Tibial nerve (tissue), 4 donors: ENCODE measurements at regions not wholly inside any gene's neighbourhood (a gene's known extent, or its start where the extent isn't known, plus 50 kb on each side); places are given as distances from the start of the nearest gene placed in this dataset.

Experiments used
- DNase-seq, 2 donors: peaks; one replicate each; pipeline ENCODE4 v3.0.0-alpha.2; 2019; ENCODE audit warnings: low spot score in 2 of 2
- H3K27ac ChIP-seq, 4 donors: fragments of 200-600 bp; sonication (generic) in 3 of 4; one replicate each; pipeline ENCODE4 v1.5.1; 2017 to 2019; ENCODE audit warnings: mild to moderate bottlenecking in 1 of 4
- H3K27me3 ChIP-seq, 2 donors: fragments of 200-600 bp; sonication (generic) in 1 of 2; one replicate each; pipeline versions ENCODE4 v1.5.1 to v1.6.0; 2017 to 2019
- H3K36me3 ChIP-seq, 3 donors: fragments of 200-600 bp; sonication (generic); one replicate each; pipeline ENCODE4 v1.5.1; 2018 to 2019
- H3K4me1 ChIP-seq, 4 donors: fragments of 200-600 bp; sonication (generic) in 3 of 4; one replicate each; pipeline ENCODE4 v1.5.1; 2017 to 2019
- H3K4me3 ChIP-seq, 4 donors: fragments of 200-600 bp; sonication (generic) in 3 of 4; one replicate each; pipeline ENCODE4 v1.5.1; 2017 to 2019; ENCODE audit warnings: mild to moderate bottlenecking in 1 of 4, moderate library complexity in 1 of 4
- H3K9me3 ChIP-seq, 4 donors: fragments of 200-600 bp; sonication (generic) in 3 of 4; one replicate each; pipeline ENCODE4 v1.5.1; 2017 to 2019
- EP300 ChIP-seq, 2 donors: sonication (generic); formaldehyde crosslinking; IDR thresholded peaks; one replicate each; pipeline ENCODE4 v1.6.1; 2017; ENCODE audit warnings: antibody characterized with exemption in 2 of 2, mild to moderate bottlenecking in 1 of 2
- POLR2A ChIP-seq, 2 donors: fragments of 450-650 bp; IDR thresholded peaks; one replicate each; pipeline ENCODE4 v1.6.1; 2017; ENCODE audit warnings: antibody characterized with exemption in 2 of 2, mild to moderate bottlenecking in 2 of 2, moderate library complexity in 2 of 2
- WGBS, 2 donors: methylation state at CpG; one replicate each; pipeline ENCODE4 v1.1.5; 2018; 5-methylcytosine and 5-hydroxymethylcytosine counted together
- TF ChIP-seq, protein P1 (sequence below), 5 experiments: fragments of 200-600 bp in 3 of 5; fragments of 450-650 bp in 2 of 5; sonication (generic) in 3 of 5; IDR thresholded peaks; one replicate each; pipeline ENCODE4 v1.5.1; 2016 to 2019; ENCODE audit warnings: antibody characterized with exemption in 5 of 5, mild to moderate bottlenecking in 3 of 5, moderate library complexity in 2 of 5

DNA sequence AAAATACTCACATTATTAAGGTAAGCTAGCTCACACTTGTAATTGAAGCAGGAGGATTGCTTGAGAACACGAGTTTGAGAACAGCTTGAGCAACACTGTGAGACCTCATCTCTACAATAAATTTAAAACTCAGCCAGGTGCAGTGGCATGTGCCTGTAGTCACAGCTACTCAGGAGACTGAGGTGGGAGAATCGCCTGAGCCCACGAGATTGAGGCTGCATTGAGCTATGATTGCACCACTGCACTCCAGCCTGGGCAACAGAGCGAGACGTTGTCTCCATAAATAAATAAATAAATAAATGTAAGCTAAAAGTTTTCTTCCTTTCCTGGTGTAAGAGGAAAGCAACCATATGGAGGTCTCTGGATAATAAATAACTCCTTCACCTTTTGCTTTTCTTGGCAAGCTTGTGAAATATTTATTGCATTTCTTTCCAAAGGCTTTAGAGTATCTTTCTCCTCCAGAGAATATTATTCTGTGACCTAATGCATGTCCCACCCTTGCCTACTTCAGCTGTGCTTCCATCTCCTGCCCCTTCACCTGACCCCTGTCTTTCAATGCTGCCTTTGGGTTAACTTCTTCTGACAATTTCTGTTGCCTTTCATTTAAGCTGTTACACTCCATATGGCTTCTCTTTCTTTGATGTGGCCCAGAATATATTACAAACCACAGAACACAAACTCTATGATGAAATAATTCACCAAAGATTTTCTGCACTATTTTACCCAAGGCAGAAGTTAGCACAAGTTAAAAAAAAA, 280.7 kb upstream of the RND3 start:
- H3K9me3 ChIP-seq, result no peaks in the 10 kb centered on the region
- H3K27ac ChIP-seq, result no peak overlapping the region
- no peaks in the 10 kb centered on the region for H3K27me3 ChIP-seq
- no peak for DNase-seq
- no peaks in the 10 kb centered on the region for H3K4me1 ChIP-seq
- H3K4me3 ChIP-seq, result no peak overlapping the region
- no peak for TF ChIP-seq POLR2A (IDR thresholded peaks at IDR 0.05)
- TF ChIP-seq, protein P1, sequence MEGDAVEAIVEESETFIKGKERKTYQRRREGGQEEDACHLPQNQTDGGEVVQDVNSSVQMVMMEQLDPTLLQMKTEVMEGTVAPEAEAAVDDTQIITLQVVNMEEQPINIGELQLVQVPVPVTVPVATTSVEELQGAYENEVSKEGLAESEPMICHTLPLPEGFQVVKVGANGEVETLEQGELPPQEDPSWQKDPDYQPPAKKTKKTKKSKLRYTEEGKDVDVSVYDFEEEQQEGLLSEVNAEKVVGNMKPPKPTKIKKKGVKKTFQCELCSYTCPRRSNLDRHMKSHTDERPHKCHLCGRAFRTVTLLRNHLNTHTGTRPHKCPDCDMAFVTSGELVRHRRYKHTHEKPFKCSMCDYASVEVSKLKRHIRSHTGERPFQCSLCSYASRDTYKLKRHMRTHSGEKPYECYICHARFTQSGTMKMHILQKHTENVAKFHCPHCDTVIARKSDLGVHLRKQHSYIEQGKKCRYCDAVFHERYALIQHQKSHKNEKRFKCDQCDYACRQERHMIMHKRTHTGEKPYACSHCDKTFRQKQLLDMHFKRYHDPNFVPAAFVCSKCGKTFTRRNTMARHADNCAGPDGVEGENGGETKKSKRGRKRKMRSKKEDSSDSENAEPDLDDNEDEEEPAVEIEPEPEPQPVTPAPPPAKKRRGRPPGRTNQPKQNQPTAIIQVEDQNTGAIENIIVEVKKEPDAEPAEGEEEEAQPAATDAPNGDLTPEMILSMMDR (IDR thresholded peaks at IDR 0.05), result no peak
- TF ChIP-seq EP300 (IDR thresholded peaks at IDR 0.05), result no peak
- H3K36me3 ChIP-seq, result no peaks in the 10 kb centered on the region
- WGBS, 2 donors, result 76 to 78% methylated on average over 5 of the region's 5 CpGs

DNA sequence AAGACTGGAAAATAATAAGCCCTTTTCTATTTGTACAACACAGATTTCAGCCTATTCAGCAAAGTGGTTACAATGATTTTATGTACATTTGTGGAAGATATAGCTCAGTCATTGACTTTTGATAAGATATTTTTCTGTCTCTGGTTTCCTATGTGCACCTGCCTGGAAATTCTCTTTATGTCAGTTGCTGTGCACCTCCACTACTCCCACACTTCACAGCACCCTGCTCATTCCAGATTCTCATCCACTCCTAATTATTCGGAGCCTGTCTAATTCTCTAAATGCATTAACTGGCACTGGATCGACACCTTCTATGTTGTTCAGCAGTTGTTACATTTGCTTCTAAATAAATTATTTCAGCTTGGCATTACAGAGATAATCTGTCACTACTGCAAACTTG, 275.1 kb upstream of the RND3 start:
- WGBS, 2 donors, result 46 to 71% methylated on average over 2 of the region's 2 CpGs
- no peak for DNase-seq
- Histone ChIP-seq H3K36me3 (no peaks in the 10 kb centered on the region), H3K4me1 (no peaks in the 10 kb centered on the region), H3K27me3 (no peaks in the 10 kb centered on the region), H3K4me3 (no peak overlapping the region), H3K27ac (no peak overlapping the region), H3K9me3 (no peaks in the 10 kb centered on the region)
- TF ChIP-seq POLR2A (IDR thresholded peaks at IDR 0.05), result no peak
- TF ChIP-seq, protein P1 (IDR thresholded peaks at IDR 0.05), result no peak
- no peak for TF ChIP-seq EP300 (IDR thresholded peaks at IDR 0.05)

DNA sequence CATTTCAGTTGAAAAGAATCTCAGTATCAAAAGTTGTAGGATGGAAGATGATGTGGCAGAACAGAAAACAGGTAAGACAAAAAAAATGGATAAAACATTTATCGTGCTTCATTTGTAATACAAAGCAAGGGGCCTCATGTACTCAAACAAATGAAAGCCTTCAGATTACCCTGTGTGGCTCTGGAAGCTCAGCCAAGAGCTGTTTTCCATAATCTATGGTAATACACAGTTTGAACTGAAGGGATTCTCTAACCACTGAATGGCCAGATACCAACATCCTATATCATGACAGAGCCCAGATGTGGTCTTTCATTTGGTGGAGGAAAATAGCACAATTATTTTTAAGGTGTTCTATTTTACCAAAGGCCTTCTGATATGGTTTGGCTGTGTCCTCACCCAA, 272.1 kb upstream of the RND3 start:
- no peaks in the 10 kb centered on the region for H3K4me1 ChIP-seq
- H3K4me3 ChIP-seq, result no peak overlapping the region
- TF ChIP-seq EP300 (IDR thresholded peaks at IDR 0.05) (no peak), POLR2A (IDR thresholded peaks at IDR 0.05) (no peak)
- TF ChIP-seq, protein P1 (IDR thresholded peaks at IDR 0.05), result no peak
- 0% methylated on average over 1 of the region's 1 CpG for WGBS, 2 donors
- no peaks in the 10 kb centered on the region for H3K9me3 ChIP-seq
- no peak for DNase-seq
- H3K36me3 ChIP-seq, result no peaks in the 10 kb centered on the region
- H3K27ac ChIP-seq, result no peak overlapping the region
- no peaks in the 10 kb centered on the region for H3K27me3 ChIP-seq

DNA sequence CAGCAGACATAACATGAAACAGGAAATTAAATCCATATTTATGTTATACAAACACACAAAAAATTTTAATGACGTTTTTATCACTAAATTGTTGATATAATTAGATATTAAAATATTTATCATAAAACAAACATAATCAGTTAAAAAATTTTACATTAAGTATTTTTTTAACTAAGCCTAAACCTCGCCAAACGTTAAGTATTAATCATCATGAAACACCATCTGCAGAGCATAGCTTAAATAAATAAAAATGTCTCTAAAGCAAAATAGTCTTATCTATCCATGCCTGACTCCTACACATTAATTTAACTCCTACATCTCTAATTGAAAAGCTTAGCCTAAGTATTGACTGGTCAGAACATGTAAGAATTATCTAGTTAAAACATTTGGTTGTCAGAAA, 271.6 kb upstream of the RND3 start:
- Histone ChIP-seq H3K36me3 (no peaks in the 10 kb centered on the region), H3K4me3 (no peak overlapping the region), H3K27ac (no peak overlapping the region), H3K27me3 (no peaks in the 10 kb centered on the region), H3K9me3 (no peaks in the 10 kb centered on the region), H3K4me1 (no peaks in the 10 kb centered on the region)
- TF ChIP-seq EP300 (IDR thresholded peaks at IDR 0.05) (no peak), POLR2A (IDR thresholded peaks at IDR 0.05) (no peak)
- TF ChIP-seq, protein P1 (IDR thresholded peaks at IDR 0.05), result no peak
- no peak for DNase-seq
- 75 to 76% methylated on average over 3 of the region's 3 CpGs for WGBS, 2 donors

DNA sequence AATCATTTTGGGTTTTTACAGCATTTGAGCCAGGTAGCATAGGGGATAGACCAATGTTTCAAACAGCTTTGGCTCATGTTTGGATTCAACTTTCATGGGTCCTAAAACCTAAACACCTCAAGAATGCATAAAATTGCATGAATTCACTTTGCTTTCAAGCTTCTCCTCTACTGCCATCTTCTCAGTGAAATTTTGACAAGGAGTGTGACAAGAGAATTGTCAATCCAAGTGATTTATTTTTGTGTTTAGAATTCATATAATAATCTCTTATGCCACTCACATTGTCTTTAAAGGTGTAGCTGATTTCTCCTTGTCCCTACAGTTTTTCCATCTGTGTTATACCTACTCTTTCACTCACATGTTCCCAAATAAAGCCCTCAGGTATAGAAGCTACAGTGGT, 264.8 kb upstream of the RND3 start:
- no peaks in the 10 kb centered on the region for H3K36me3 ChIP-seq
- H3K27me3 ChIP-seq, result no peaks in the 10 kb centered on the region
- TF ChIP-seq EP300 (IDR thresholded peaks at IDR 0.05) (no peak), POLR2A (IDR thresholded peaks at IDR 0.05) (no peak)
- TF ChIP-seq, protein P1 (IDR thresholded peaks at IDR 0.05), result no peak
- no peak for DNase-seq
- H3K4me3 ChIP-seq, result no peak overlapping the region
- H3K4me1 ChIP-seq, result no peaks in the 10 kb centered on the region
- no peak overlapping the region for H3K27ac ChIP-seq
- H3K9me3 ChIP-seq, result peaks cover 0 to 3% (median 0%) of the 10 kb centered on the region in 4 donors
